ENCODE measurements at regions not wholly inside any gene's neighbourhood (a gene's known extent, or its start where the extent isn't known, plus 50 kb on each side); places are given as distances from the start of the nearest gene placed in this dataset.

DNA sequence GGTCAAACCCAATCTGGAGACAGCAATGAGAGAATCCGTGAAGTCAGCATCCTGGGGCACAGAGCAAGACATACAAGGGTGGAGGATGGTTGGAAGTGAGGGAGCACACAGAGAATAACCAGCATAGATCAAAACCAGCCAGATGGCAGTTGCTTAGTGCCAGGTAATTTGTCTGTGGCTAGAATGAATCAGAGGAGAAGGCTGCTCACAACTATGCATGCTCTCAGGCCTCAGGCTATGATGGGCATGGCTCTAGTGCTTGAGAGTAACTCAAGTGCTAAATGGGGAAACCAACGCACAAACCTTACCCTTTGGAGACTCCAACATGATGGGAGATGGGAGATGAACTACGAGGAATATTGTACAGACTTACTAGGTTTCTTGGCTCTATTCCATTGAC, 160.8 kb downstream of the DMRT2 start:
- TF ChIP-seq FOXM1 (IDR thresholded peaks at IDR 0.05; ENCODE audit: low read depth) (no peak), TAF1 (IDR thresholded peaks at IDR 0.05; ENCODE audit: borderline replicate concordance, low read depth, low read length) (no peak), RAD21 (IDR thresholded peaks at IDR 0.05; ENCODE audit: low read length) (no peak), POLR2AphosphoS5 (IDR thresholded peaks at IDR 0.05; ENCODE audit: low read depth, low read length) (no peak), GABPA (IDR thresholded peaks at IDR 0.05; ENCODE audit: low read depth) (no peak), EP300 (IDR thresholded peaks at IDR 0.05; ENCODE audit: borderline replicate concordance in 1 of 2, low read depth in 1 of 2, low read length in 1 of 2) (no peak)
- TF ChIP-seq, protein P1, sequence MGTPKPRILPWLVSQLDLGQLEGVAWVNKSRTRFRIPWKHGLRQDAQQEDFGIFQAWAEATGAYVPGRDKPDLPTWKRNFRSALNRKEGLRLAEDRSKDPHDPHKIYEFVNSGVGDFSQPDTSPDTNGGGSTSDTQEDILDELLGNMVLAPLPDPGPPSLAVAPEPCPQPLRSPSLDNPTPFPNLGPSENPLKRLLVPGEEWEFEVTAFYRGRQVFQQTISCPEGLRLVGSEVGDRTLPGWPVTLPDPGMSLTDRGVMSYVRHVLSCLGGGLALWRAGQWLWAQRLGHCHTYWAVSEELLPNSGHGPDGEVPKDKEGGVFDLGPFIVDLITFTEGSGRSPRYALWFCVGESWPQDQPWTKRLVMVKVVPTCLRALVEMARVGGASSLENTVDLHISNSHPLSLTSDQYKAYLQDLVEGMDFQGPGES (IDR thresholded peaks at IDR 0.05; ENCODE audit: low read depth, low read length): no peak
- TF ChIP-seq, protein P2, sequence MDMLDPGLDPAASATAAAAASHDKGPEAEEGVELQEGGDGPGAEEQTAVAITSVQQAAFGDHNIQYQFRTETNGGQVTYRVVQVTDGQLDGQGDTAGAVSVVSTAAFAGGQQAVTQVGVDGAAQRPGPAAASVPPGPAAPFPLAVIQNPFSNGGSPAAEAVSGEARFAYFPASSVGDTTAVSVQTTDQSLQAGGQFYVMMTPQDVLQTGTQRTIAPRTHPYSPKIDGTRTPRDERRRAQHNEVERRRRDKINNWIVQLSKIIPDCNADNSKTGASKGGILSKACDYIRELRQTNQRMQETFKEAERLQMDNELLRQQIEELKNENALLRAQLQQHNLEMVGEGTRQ (IDR thresholded peaks at IDR 0.05; ENCODE audit: borderline replicate concordance, low read depth, low read length): no peak
- TF ChIP-seq, protein P3, sequence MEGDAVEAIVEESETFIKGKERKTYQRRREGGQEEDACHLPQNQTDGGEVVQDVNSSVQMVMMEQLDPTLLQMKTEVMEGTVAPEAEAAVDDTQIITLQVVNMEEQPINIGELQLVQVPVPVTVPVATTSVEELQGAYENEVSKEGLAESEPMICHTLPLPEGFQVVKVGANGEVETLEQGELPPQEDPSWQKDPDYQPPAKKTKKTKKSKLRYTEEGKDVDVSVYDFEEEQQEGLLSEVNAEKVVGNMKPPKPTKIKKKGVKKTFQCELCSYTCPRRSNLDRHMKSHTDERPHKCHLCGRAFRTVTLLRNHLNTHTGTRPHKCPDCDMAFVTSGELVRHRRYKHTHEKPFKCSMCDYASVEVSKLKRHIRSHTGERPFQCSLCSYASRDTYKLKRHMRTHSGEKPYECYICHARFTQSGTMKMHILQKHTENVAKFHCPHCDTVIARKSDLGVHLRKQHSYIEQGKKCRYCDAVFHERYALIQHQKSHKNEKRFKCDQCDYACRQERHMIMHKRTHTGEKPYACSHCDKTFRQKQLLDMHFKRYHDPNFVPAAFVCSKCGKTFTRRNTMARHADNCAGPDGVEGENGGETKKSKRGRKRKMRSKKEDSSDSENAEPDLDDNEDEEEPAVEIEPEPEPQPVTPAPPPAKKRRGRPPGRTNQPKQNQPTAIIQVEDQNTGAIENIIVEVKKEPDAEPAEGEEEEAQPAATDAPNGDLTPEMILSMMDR (IDR thresholded peaks at IDR 0.05): no peak
